DOHH2 (cell line): ENCODE measurements at regions not wholly inside any gene's neighbourhood (a gene's known extent, or its start where the extent isn't known, plus 50 kb on each side); places are given as distances from the start of the nearest gene placed in this dataset.
"Not testable (repeated sequence)": the region's sequence is repeated elsewhere in the genome, so short reads cannot be mapped to it uniquely, and the experiment has no call there.

ENCODE experiments used
- H3F3A ChIP-seq: fragments of 200-600 bp; sonication (generic), shearing (Covaris generic); 2 replicates; pipeline ENCODE4 v1.6.0; 2016; ENCODE audit warnings: antibody characterized with exemption, mild to moderate bottlenecking; ENCODE audit not compliant: control insufficient read depth, insufficient read depth
- H3K27ac ChIP-seq: fragments of 200-600 bp; sonication (generic); 2 replicates; pipeline ENCODE4 v1.5.1; 2014; ENCODE audit warnings: low read depth, mild to moderate bottlenecking, low read length, moderate library complexity
- H3K27me3 ChIP-seq: fragments of 200-600 bp; sonication (generic); 2 replicates; pipeline ENCODE4 v1.6.1; 2014; ENCODE audit warnings: mild to moderate bottlenecking, low read length, mixed read lengths; ENCODE audit not compliant: control insufficient read depth
- H3K36me3 ChIP-seq: fragments of 200-600 bp; sonication (generic); 2 replicates; pipeline ENCODE4 v1.6.1; 2014; ENCODE audit warnings: mild to moderate bottlenecking, low read length, moderate library complexity, mixed read lengths; ENCODE audit not compliant: control insufficient read depth
- H3K4me1 ChIP-seq: fragments of 200-600 bp; sonication (generic); 2 replicates; pipeline ENCODE4 v1.6.1; 2014; ENCODE audit warnings: mild to moderate bottlenecking, low read length, mixed read lengths; ENCODE audit not compliant: control insufficient read depth
- H3K4me2 ChIP-seq: fragments of 200-600 bp; sonication (generic); 2 replicates; pipeline ENCODE4 v1.6.0; 2014; ENCODE audit warnings: mild to moderate bottlenecking, low read length, moderate library complexity
- H3K4me3 ChIP-seq: fragments of 200-600 bp; sonication (generic); 2 replicates; pipeline ENCODE4 v1.5.1; 2014; ENCODE audit warnings: mild to moderate bottlenecking, low read length, mixed read lengths
- H3K79me2 ChIP-seq: fragments of 200-600 bp; sonication (generic); 2 replicates; pipeline ENCODE4 v1.6.1; 2014; ENCODE audit warnings: mild to moderate bottlenecking, low read length, mixed read lengths; ENCODE audit not compliant: control insufficient read depth
- H3K9me2 ChIP-seq: fragments of 200-600 bp; sonication (generic); replicated peaks from 2 replicates; pipeline ENCODE4 v1.6.1; 2014; ENCODE audit warnings: mild to moderate bottlenecking, low read length, mixed read lengths; ENCODE audit not compliant: control insufficient read depth
- H3K9me3 ChIP-seq: fragments of 200-600 bp; sonication (generic); 2 replicates; pipeline ENCODE4 v1.6.1; 2014; ENCODE audit warnings: antibody characterized with exemption, low read length, mixed read lengths; ENCODE audit not compliant: control insufficient read depth, insufficient read depth
- H4K20me1 ChIP-seq: fragments of 200-600 bp; sonication (generic); 2 replicates; pipeline ENCODE4 v1.6.0; 2014; ENCODE audit warnings: low read depth, mild to moderate bottlenecking, antibody characterized with exemption, low read length, moderate library complexity; ENCODE audit not compliant: control insufficient read depth, insufficient read depth
- EZH2phosphoT487 ChIP-seq: fragments of 200-600 bp; sonication (generic); IDR thresholded peaks from 2 replicates; pipeline ENCODE4 v1.6.1; 2017; ENCODE audit warnings: borderline replicate concordance, mild to moderate bottlenecking, antibody characterized with exemption, low read length, moderate library complexity, mixed read lengths
- TF ChIP-seq, protein P1 (sequence below): fragments of 200-600 bp; sonication (generic); IDR thresholded peaks from one replicate; pipeline ENCODE4 v1.5.1; 2014; ENCODE audit warnings: antibody characterized with exemption, mild to moderate bottlenecking, low read depth, low read length; ENCODE audit not compliant: poor library complexity, severe bottlenecking

DNA sequence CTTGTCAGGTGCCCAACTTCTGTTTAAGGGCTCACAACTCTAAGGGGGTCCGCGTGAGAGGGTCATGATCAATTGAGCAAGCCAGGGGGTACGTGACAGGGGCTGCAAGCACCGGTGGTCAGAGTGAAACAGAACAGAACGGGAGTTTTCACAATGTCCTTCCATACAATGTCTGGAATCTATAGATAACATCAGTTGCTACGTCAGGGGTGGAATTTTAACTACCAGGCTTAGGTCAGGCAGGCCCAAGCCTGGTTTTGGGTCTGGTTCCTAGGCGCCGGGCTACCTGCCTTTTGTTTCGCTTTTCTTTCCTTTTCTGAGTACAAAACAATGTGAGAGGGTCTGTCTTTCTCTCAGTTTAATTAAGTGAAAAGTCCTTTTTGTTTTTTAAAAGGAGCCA, 666.5 kb upstream of the MBL2 start:
- H3K9me3 ChIP-seq, H4K20me1 ChIP-seq, H3K27ac ChIP-seq, H3K4me2 ChIP-seq, H3K27me3 ChIP-seq, H3K4me1 ChIP-seq, H3K79me2 ChIP-seq, H3K9me2 ChIP-seq, H3K4me3 ChIP-seq, H3K36me3 ChIP-seq, H3F3A ChIP-seq: not testable (repeated sequence)

- TF ChIP-seq, protein P1, sequence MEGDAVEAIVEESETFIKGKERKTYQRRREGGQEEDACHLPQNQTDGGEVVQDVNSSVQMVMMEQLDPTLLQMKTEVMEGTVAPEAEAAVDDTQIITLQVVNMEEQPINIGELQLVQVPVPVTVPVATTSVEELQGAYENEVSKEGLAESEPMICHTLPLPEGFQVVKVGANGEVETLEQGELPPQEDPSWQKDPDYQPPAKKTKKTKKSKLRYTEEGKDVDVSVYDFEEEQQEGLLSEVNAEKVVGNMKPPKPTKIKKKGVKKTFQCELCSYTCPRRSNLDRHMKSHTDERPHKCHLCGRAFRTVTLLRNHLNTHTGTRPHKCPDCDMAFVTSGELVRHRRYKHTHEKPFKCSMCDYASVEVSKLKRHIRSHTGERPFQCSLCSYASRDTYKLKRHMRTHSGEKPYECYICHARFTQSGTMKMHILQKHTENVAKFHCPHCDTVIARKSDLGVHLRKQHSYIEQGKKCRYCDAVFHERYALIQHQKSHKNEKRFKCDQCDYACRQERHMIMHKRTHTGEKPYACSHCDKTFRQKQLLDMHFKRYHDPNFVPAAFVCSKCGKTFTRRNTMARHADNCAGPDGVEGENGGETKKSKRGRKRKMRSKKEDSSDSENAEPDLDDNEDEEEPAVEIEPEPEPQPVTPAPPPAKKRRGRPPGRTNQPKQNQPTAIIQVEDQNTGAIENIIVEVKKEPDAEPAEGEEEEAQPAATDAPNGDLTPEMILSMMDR, result no peak
- no peak for TF ChIP-seq EZH2phosphoT487
- H3K36me3 ChIP-seq, result no peaks in the 10 kb centered on the region
- H3K9me2 ChIP-seq, result no peaks in the 10 kb centered on the region
- no peaks in the 10 kb centered on the region for H3K79me2 ChIP-seq
- H3F3A ChIP-seq, result no peaks in the 10 kb centered on the region
- H3K4me3 ChIP-seq, result no peak overlapping the region
- no peak overlapping the region for H3K27ac ChIP-seq
- no peaks in the 10 kb centered on the region for H3K27me3 ChIP-seq
- H3K9me3 ChIP-seq, result no peaks in the 10 kb centered on the region
- H3K4me2 ChIP-seq, result no peak overlapping the region
- no peaks in the 10 kb centered on the region for H4K20me1 ChIP-seq
- H3K4me1 ChIP-seq, result no peaks in the 10 kb centered on the region
Observed at GRCh38 chr10:53434413-53434812, 661.8 kb upstream of the MBL2 start.

GRCh38 chr10:53432035-53432434, 659.5 kb upstream of the MBL2 start:
- H4K20me1 ChIP-seq, result no peaks in the 10 kb centered on the region
- H3F3A ChIP-seq, result no peaks in the 10 kb centered on the region
- no peaks in the 10 kb centered on the region for H3K9me3 ChIP-seq
- H3K4me3 ChIP-seq, result no peak overlapping the region
- H3K4me1 ChIP-seq, result no peaks in the 10 kb centered on the region
- H3K79me2 ChIP-seq, result no peaks in the 10 kb centered on the region
- no peaks in the 10 kb centered on the region for H3K9me2 ChIP-seq
- H3K4me2 ChIP-seq, result no peak overlapping the region
- no peak for TF ChIP-seq EZH2phosphoT487
- TF ChIP-seq, protein P1, result no peak
- H3K27ac ChIP-seq, result no peak overlapping the region
- no peaks in the 10 kb centered on the region for H3K36me3 ChIP-seq
- no peaks in the 10 kb centered on the region for H3K27me3 ChIP-seq

- H3K27me3 ChIP-seq, result no peaks in the 10 kb centered on the region
- H3K27ac ChIP-seq, result no peak overlapping the region
- no peaks in the 10 kb centered on the region for H3K9me2 ChIP-seq
- no peaks in the 10 kb centered on the region for H4K20me1 ChIP-seq
- no peaks in the 10 kb centered on the region for H3F3A ChIP-seq
- TF ChIP-seq, protein P1, result no peak
- TF ChIP-seq EZH2phosphoT487, result no peak
- H3K4me1 ChIP-seq, result no peaks in the 10 kb centered on the region
- no peaks in the 10 kb centered on the region for H3K79me2 ChIP-seq
- no peak overlapping the region for H3K4me3 ChIP-seq
- no peaks in the 10 kb centered on the region for H3K36me3 ChIP-seq
- no peaks in the 10 kb centered on the region for H3K9me3 ChIP-seq
- no peak overlapping the region for H3K4me2 ChIP-seq
Observed at GRCh38 chr10:53430974-53431373, 658.4 kb upstream of the MBL2 start.
